GM10266 (cell line): ENCODE measurements at regions not wholly inside any gene's neighbourhood (a gene's known extent, or its start where the extent isn't known, plus 50 kb on each side); places are given as distances from the start of the nearest gene placed in this dataset.

Source experiments
- DNase-seq: peaks from one replicate; pipeline ENCODE4 v3.0.0; 2012; ENCODE audit errors: extremely low spot score
- CTCF ChIP-seq: IDR thresholded peaks from 2 replicates; pipeline ENCODE4 v1.5.1; 2012; ENCODE audit warnings: mild to moderate bottlenecking, low read depth; ENCODE audit not compliant: control insufficient read depth, insufficient read depth; ENCODE audit errors: missing control alignments

GRCh38 chr3:160115387-160115786 lies 109.8 kb upstream of the C3orf80 start:
- DNase-seq: no peak
- TF ChIP-seq CTCF: no peak

- TF ChIP-seq CTCF: no peak
- no peak for DNase-seq
Measured at GRCh38 chr3:160124224-160124623, 101.0 kb upstream of the C3orf80 start.

- no peak for DNase-seq
- TF ChIP-seq CTCF: no peak
Measured at GRCh38 chr3:160125258-160125657, 100.0 kb upstream of the C3orf80 start.

- no peak for TF ChIP-seq CTCF
- DNase-seq: no peak
Measured at GRCh38 chr3:160126051-160126450, 99.2 kb upstream of the C3orf80 start.

GRCh38 chr3:160126761-160127160 lies 98.5 kb upstream of the C3orf80 start:
- no peak for DNase-seq
- no peak for TF ChIP-seq CTCF

- DNase-seq: no peak
- no peak for TF ChIP-seq CTCF
Measured at GRCh38 chr3:160127308-160127707, 97.9 kb upstream of the C3orf80 start.

- no peak for TF ChIP-seq CTCF
- no peak for DNase-seq
Measured at GRCh38 chr3:160128056-160128455, 97.2 kb upstream of the C3orf80 start.
